ENCODE measurements at regions not wholly inside any gene's neighbourhood (a gene's known extent, or its start where the extent isn't known, plus 50 kb on each side); places are given as distances from the start of the nearest gene placed in this dataset.
"Not testable (repeated sequence)": the region's sequence is repeated elsewhere in the genome, so short reads cannot be mapped to it uniquely, and the experiment has no call there.

DNA sequence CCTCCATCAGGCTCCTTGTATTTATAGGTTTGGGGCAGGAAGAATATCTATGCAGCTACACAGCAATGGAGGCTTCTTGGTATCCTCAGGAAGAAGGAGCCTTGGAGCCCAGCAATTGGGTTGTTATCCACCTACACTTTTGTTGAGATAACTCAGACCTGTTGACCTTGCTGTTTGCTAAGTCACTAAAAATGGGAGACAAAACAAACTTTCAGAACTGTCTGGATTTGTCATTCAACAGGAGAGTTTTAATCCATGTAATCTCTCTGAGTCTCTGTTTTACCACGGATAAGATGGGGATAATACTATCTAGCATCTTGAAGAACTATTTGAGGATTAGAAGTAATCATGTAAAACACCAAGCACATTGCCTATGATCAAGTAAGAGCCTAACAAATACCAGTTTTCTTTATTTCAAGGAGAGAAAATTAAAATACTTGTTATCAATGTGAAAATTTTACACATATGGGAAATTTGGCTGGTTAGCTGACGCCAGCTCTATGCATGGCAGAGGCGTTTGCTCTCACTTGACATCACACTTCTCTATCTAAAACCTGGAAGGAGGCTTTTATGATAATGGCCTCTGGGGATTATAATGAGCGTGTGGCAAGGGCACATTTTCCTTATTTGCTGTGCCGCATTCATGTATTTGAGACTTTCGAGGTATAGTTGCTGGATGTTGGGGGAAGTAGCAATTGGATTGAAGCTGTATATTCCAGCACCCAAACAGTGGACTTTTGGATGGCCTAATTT is 215.6 kb downstream of the PDCD6IP start:
- no peak for DNase-seq

DNA sequence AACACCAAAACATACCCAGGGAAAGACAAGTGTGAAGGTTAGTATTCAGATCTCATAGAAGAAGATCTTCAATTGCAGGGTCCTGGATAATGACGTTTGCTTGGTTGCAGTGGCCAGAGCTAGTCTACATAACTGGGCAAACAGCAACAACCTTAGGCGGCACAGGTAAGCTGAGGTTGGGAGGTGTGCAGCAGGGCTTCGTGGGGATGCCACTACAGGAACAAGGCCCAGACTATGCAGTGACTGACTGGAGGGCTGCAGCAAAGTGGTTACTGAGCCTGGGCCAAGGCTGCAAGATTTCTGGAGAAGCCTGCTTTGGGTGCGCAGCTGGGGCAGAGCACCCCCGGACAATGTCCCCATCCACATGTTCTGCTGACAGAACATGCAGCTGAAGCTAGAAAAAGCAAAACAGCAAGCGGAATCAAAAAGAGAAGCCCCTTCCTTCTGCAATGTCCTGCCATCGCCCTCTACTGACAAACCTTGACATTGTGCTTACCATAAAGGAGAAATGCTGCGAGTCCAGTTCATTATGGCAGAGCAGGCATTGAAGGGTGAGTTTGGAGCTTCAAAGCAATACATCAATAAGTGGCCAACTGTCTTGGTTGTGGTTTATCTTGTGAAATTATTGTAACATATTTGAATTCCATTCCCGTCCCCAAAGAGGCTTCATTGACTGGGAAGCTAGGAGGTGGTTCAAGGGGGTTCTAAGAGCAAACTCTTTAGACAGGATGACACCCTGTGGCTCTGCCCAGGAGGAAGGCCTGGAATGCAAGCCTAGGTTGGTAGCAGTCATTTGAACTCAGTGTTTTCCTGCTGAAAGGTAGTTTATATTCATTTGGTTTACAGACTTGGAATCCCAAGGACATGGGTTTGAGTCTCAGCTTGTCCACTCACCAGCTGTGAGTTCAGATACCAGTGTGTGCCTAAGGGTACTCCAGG is 217.0 kb downstream of the PDCD6IP start:
- no peak for DNase-seq

DNA sequence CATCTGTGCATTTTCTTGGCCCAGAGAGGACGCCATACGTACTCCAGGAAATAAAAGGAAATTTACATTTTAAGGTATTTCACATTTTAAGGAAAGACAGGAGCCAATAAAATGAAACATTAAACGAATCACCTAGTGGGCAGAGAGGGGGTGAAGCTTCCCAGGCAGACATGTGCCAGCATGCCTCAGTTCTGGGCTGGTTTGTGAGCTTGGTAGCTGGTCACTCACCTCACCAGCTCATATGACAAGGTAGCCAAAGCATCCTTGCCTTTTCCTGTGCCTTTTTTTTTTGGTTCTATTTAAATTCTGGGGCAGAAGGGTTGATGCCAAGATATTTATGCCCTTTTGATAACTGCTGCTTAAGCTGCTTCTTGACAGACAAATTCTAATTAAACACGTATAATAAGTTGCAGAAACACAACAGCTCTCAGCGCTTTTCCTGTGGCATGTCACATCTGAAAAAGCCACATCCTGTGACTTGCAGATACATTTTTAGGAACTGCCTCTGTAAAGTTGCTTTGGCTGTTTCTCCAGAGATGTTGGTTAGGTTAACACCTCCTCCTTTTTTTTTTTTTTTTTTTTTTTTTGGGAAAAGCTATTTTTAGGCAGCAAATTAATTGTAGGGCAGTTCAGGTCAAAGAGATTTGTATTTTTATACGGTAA is 218.6 kb downstream of the PDCD6IP start:
- DNase-seq: no peak

DNA sequence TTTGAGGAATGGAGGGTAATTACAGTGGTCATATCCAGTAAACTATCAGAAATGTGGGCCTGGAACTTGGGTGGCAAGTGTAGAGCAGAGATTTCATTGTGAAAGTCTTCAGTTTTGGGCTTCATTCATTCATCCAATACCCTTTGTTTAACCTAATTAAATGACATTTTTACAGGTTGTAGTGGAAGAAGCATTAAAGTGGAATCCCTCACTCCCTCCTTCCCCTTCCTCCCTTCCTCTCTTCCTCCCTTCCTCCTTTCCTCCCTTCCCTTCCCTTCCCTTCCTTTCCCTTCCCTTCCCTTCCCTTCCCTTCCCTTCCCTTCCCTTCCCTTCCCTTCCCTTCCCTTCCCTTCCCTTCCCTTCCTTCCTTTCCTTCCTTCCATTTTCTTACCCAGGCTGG is 219.3 kb downstream of the PDCD6IP start:
- DNase-seq: no peak

- no peak for DNase-seq
These were observed 220.7 kb downstream of the PDCD6IP start for GRCh38 chr3:34019158-34019557.

DNA sequence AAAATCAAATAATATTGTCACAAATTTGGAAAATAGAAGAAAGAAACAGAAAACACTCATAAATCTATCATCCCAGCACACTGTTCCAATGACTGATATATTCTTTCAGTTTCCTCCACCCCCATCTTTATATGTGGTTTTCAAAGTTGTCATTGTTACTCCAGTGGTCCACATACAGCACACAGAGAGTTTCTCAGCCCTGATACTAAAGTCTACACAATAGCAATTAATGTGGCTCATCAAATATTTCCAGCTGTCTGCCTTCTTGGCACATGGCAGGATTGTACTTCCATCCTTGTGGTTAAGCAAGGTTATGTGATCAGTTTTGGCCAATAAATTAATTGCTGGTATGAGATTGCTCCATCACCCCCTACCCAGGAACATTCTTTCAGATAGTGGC is 221.7 kb downstream of the PDCD6IP start:
- no peak for DNase-seq

DNA sequence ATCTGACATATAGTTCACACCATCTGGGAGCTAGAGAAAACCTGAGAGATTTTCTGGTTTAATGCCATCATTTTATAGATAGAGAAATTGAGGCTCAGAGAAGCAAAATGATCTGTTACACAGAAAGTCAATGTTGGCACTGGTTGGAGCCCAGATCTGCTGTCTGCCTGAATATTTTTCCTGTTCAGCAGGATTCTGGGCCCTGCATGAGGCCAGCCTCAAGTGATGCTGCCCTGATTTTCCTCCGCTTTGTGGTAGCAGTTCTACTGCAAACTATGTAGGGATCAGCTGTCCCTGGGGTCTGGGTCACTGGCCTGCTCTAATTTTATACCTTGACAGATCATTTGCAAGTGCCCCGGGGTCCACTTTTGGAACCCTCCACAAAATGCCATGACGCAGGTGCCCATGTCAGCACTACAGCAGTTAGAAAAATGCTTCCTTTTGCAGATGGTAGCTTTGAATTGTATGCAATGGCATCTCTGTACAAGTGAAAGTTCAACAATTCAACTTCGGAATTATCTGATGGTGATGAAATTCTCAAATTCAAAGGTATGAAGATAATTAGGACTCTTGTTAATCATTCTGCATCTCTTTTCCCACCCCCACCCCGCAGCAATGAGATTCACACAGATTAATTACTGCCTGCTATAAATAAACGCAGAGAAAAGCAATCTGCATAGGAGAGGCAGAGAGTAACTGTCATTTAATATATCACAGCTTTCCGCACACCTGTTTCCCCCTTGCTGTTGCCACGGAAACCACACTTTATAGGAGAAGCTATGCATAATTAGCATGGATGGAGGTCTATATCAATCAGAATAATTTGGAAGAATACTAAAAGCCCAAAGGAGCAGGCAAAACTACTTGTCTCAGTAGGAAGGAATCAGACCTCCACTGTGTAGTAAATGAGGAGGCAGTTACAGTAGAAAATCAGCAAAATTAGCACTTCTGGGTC is 222.6 kb downstream of the PDCD6IP start:
- no peak for DNase-seq

GRCh38 chr3:34022147-34022546 is 223.7 kb downstream of the PDCD6IP start:
- no peak for DNase-seq

GRCh38 chr3:34024447-34025240 is 226.2 kb downstream of the PDCD6IP start:
- DNase-seq: no peak

GRCh38 chr3:34033839-34034238 is 235.4 kb downstream of the PDCD6IP start:
- DNase-seq: no peak

GRCh38 chr3:34034840-34035239 is 236.4 kb downstream of the PDCD6IP start:
- DNase-seq: no peak

- no peak for DNase-seq
These were observed 237.3 kb downstream of the PDCD6IP start for GRCh38 chr3:34035775-34036174.

GRCh38 chr3:34037260-34037659 is 238.8 kb downstream of the PDCD6IP start:
- DNase-seq: no peak

GRCh38 chr3:34038131-34038530 is 239.7 kb downstream of the PDCD6IP start:
- no peak for DNase-seq

GRCh38 chr3:34046154-34046553 is 247.7 kb downstream of the PDCD6IP start:
- no peak for DNase-seq

DNA sequence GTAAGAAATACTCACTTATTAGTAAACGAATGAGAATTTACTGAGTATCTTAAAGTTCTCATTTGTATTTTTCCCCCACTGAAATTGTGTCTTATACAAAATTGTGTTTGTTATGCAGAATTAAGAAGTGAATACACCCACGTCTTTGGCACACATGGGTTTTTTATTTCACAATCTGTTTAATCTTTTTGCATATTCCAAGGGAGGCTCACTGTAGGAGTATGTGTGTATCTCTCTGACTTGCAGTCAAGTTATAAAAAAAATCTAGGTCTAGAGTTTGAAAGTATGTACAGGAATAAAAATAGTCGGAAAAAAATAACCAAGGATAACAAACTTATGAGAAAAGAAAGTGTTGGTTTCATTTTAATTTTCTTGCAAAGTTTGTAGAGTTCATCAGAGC is 255.2 kb downstream of the PDCD6IP start:
- DNase-seq: no peak

DNA sequence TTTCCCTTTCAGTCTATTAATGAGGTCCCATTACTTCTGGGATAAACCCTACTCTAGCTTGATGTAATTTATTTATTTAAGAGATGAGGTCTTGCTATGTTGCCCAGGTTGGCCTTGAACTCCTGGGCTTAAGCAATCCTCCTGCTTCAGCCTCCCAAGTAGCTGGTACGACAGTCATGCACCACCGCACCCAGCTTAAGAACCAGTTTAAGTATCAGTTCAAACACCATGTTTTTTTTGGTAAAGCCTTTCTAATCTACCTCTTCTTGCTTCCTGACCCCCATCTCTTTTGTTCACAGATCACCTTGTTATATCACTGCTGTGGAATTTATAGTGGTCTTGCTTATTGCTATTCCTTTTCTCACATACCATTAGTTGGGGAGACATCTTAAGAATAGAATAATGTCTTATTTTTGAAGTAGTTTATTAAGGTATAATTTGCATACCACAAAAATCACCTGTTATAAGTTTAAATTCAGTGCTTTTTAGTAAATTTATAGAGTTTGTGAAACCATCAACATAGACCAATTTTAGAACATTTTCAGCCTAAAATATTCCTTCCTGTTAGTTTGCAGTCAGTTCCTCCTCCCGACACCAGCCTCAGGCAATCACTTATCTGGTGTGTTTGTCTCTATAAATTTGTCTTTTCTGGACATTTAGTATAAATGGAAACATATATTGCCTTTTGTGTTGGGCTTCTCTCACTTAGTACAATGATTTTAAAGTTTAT is 257.9 kb downstream of the PDCD6IP start:
- DNase-seq: no peak

GRCh38 chr3:34056951-34057390 is 258.5 kb downstream of the PDCD6IP start:
- no peak for DNase-seq

GRCh38 chr3:34060995-34061394 is 262.6 kb downstream of the PDCD6IP start:
- DNase-seq: not testable (repeated sequence)

- DNase-seq: no peak
These were observed 267.5 kb downstream of the PDCD6IP start for GRCh38 chr3:34065901-34066300.

DNA sequence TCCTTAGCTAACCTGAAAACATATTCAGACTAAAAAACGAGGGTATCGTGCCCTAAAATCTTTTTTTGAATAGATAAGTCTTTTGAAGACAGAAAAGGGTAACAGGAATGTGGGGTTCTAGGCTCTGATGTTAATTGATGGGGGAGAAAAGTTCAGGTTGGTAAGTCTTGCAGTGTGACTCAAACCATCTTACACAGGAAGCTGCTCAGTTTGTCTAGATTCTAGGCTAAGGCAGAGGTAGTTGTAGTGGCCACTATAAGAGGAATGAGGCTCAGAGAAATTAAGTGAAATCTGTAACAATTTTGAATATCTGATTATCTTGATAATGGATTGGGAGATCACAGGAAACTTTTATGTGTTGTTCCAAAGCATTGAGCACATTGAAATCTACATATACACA is 267.9 kb downstream of the PDCD6IP start:
- no peak for DNase-seq
